ENCODE measurements at regions not wholly inside any gene's neighbourhood (a gene's known extent, or its start where the extent isn't known, plus 50 kb on each side); places are given as distances from the start of the nearest gene placed in this dataset.
A peak's percentile ranks its signal among the peaks of the same experiment; 100 is the strongest.
"Not testable (repeated sequence)": the region's sequence is repeated elsewhere in the genome, so short reads cannot be mapped to it uniquely, and the experiment has no call there.

DNA sequence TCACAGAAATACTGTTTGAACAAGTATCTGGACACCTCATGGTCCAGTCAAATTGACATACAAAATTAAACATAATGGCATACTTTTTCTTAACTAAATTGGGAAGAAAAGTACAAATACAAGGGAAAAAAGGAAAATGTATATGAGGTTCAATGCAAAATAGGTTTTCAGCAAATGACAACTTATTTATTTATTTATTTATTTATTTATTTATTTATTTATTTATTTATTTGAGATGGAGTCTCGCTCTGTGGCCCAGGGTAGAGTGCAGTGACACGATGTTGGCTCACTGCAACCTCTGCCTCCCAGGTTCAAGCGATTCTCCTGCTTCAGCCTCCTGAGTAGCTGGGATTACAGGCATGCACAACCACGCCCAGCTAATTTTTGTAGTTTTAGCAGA is 424.9 kb upstream of the AKR1E2 start:
- H3K4me1 ChIP-seq (ENCODE audit: control insufficient read depth, insufficient read depth, low read length, poor library complexity, severe bottlenecking); H3K4me3 ChIP-seq (ENCODE audit: low read depth, low read length); H3K27ac Mint-ChIP-seq; H3K4me1 Mint-ChIP-seq; H3K36me3 ChIP-seq (ENCODE audit: control insufficient read depth, insufficient read depth, low read length); H3K36me3 Mint-ChIP-seq; H3K9me3 Mint-ChIP-seq; H3K27me3 ChIP-seq (ENCODE audit: control insufficient read depth, insufficient read depth, low read length); DNase-seq; ATAC-seq (ENCODE audit: low read depth in 2 of 2); H3K4me3 Mint-ChIP-seq; H3K9me3 ChIP-seq (ENCODE audit: control insufficient read depth in 2 of 2, low read length in 2 of 2); H3K27me3 Mint-ChIP-seq; H3K27ac ChIP-seq (ENCODE audit: insufficient read depth, low read length, poor library complexity, severe bottlenecking): not testable (repeated sequence)

DNA sequence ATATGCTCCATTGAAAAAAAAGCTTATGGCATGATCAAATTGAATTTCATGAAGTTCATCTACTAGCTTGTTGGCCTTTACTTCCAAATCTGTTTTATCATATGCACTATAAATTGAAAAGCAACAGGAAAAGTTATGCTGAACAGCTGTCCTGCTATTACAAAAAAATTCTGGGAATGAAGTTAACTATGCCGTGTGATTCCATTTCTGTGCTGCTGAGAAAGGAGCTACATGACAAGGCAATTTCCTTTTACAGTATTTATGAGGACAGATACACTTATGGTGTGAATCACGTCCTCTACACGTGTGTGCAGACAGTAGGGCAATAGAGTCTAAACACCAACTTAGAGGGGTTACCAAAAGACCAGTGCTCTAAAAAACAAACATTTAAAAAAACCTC is 426.5 kb upstream of the AKR1E2 start:
- Histone ChIP-seq H3K36me3 (ENCODE audit: control insufficient read depth, insufficient read depth, low read length) (no peaks in the 10 kb centered on the region), H3K27me3 (ENCODE audit: control insufficient read depth, insufficient read depth, low read length) (no peaks in the 10 kb centered on the region), H3K4me3 (ENCODE audit: low read depth, low read length) (no peak overlapping the region), H3K4me1 (ENCODE audit: control insufficient read depth, insufficient read depth, low read length, poor library complexity, severe bottlenecking) (no peaks in the 10 kb centered on the region), H3K27ac (ENCODE audit: insufficient read depth, low read length, poor library complexity, severe bottlenecking) (no peak overlapping the region), H3K9me3 (ENCODE audit: control insufficient read depth in 2 of 2, low read length in 2 of 2) (no peaks in the 10 kb centered on the region)
- DNase-seq (no peak), ATAC-seq (ENCODE audit: low read depth in 2 of 2) (no peak)
- H3K9me3 Mint-ChIP-seq, result no peaks in the 10 kb centered on the region
- no peak overlapping the region for H3K4me3 Mint-ChIP-seq
- no peaks in the 10 kb centered on the region for H3K4me1 Mint-ChIP-seq
- H3K27me3 Mint-ChIP-seq, result peaks cover 3% of the 10 kb centered on the region
- no peaks in the 10 kb centered on the region for H3K36me3 Mint-ChIP-seq
- no peak overlapping the region for H3K27ac Mint-ChIP-seq

- no peaks in the 10 kb centered on the region for H3K27me3 Mint-ChIP-seq
- H3K27ac Mint-ChIP-seq, result peak overlapping the region in 1 of 3 donors; percentile 87
- no peaks in the 10 kb centered on the region for H3K36me3 Mint-ChIP-seq
- no peaks in the 10 kb centered on the region for H3K36me3 ChIP-seq (ENCODE audit: control insufficient read depth, insufficient read depth, low read length)
- H3K4me3 ChIP-seq (ENCODE audit: low read depth, low read length), result no peak overlapping the region
- ATAC-seq (ENCODE audit: low read depth in 2 of 2) (no peak), DNase-seq (no peak)
- H3K27ac ChIP-seq (ENCODE audit: insufficient read depth, low read length, poor library complexity, severe bottlenecking), result no peak overlapping the region
- no peaks in the 10 kb centered on the region for H3K4me1 ChIP-seq (ENCODE audit: control insufficient read depth, insufficient read depth, low read length, poor library complexity, severe bottlenecking)
- no peaks in the 10 kb centered on the region for H3K27me3 ChIP-seq (ENCODE audit: control insufficient read depth, insufficient read depth, low read length)
- H3K4me3 Mint-ChIP-seq, result no peak overlapping the region
- H3K4me1 Mint-ChIP-seq, result no peaks in the 10 kb centered on the region
- H3K9me3 ChIP-seq (ENCODE audit: control insufficient read depth in 2 of 2, low read length in 2 of 2), result no peaks in the 10 kb centered on the region
- no peaks in the 10 kb centered on the region for H3K9me3 Mint-ChIP-seq
Measured at GRCh38 chr10:4398602-4399001, 427.4 kb upstream of the AKR1E2 start.

DNA sequence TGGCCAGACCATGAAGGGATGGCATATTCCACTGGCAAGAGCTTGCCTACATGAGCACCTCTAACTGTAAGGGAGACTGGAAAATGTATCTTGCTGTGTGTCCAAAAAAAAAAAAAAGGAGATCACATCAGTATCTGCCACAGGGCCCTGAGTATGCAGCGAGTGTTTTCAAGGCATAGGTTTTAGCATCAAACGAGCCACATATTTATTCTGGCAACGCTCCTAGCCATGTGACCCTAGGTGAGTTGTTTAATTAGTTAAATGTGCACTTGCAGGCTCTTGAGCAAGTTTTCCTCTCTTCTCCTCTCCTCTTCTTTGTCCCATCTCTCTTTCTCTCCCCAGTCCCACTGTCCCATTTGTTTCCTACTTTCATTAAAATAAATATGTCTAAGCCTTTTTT is 428.7 kb upstream of the AKR1E2 start:
- no peaks in the 10 kb centered on the region for H3K27me3 Mint-ChIP-seq
- no peak overlapping the region for H3K4me3 Mint-ChIP-seq
- Histone ChIP-seq H3K27ac (ENCODE audit: insufficient read depth, low read length, poor library complexity, severe bottlenecking) (no peak overlapping the region), H3K4me3 (ENCODE audit: low read depth, low read length) (no peak overlapping the region), H3K4me1 (ENCODE audit: control insufficient read depth, insufficient read depth, low read length, poor library complexity, severe bottlenecking) (no peaks in the 10 kb centered on the region), H3K27me3 (ENCODE audit: control insufficient read depth, insufficient read depth, low read length) (no peaks in the 10 kb centered on the region), H3K9me3 (ENCODE audit: control insufficient read depth in 2 of 2, low read length in 2 of 2) (no peaks in the 10 kb centered on the region), H3K36me3 (ENCODE audit: control insufficient read depth, insufficient read depth, low read length) (no peaks in the 10 kb centered on the region)
- H3K27ac Mint-ChIP-seq, result no peak overlapping the region
- H3K36me3 Mint-ChIP-seq, result no peaks in the 10 kb centered on the region
- H3K9me3 Mint-ChIP-seq, result no peaks in the 10 kb centered on the region
- H3K4me1 Mint-ChIP-seq, result no peaks in the 10 kb centered on the region
- no peak for DNase-seq
- ATAC-seq (ENCODE audit: low read depth in 2 of 2), result no peak

GRCh38 chr10:4396401-4397283 is 429.4 kb upstream of the AKR1E2 start:
- no peak for DNase-seq
- H3K27ac ChIP-seq (ENCODE audit: insufficient read depth, low read length, poor library complexity, severe bottlenecking), result no peak overlapping the region
- H3K4me1 ChIP-seq (ENCODE audit: control insufficient read depth, insufficient read depth, low read length, poor library complexity, severe bottlenecking), result no peaks in the 10 kb centered on the region
- Mint-ChIP-seq H3K4me3 (no peak overlapping the region), H3K27me3 (no peaks in the 10 kb centered on the region), H3K9me3 (no peaks in the 10 kb centered on the region), H3K36me3 (no peaks in the 10 kb centered on the region), H3K4me1 (no peaks in the 10 kb centered on the region), H3K27ac (no peak overlapping the region)
- no peak overlapping the region for H3K4me3 ChIP-seq (ENCODE audit: low read depth, low read length)
- H3K27me3 ChIP-seq (ENCODE audit: control insufficient read depth, insufficient read depth, low read length), result no peaks in the 10 kb centered on the region
- H3K9me3 ChIP-seq (ENCODE audit: control insufficient read depth in 2 of 2, low read length in 2 of 2), result no peaks in the 10 kb centered on the region
- no peaks in the 10 kb centered on the region for H3K36me3 ChIP-seq (ENCODE audit: control insufficient read depth, insufficient read depth, low read length)
- ATAC-seq (ENCODE audit: low read depth in 2 of 2), result no peak

DNA sequence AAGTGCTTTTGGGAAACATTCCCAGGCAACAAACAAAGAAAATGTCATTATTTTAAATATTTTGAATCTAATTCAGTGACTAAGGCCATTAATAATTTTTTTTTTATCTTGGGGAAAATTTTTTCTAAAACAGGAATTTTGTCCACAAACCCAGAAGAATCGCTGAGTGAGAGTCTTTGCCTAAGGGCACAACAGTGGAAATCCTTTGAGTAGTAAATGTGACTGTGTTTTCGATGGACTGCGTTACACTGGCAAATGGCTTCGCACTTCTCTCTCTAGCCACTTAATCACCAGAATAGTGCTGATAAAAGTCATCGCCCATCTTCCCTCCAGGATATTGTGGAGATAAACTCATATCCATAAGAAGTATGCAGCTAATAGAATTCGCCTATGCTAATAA is 430.3 kb upstream of the AKR1E2 start:
- no peaks in the 10 kb centered on the region for H3K4me1 Mint-ChIP-seq
- no peak for ATAC-seq (ENCODE audit: low read depth in 2 of 2)
- Histone ChIP-seq H3K4me3 (ENCODE audit: low read depth, low read length) (no peak overlapping the region), H3K4me1 (ENCODE audit: control insufficient read depth, insufficient read depth, low read length, poor library complexity, severe bottlenecking) (no peaks in the 10 kb centered on the region), H3K27me3 (ENCODE audit: control insufficient read depth, insufficient read depth, low read length) (no peaks in the 10 kb centered on the region), H3K36me3 (ENCODE audit: control insufficient read depth, insufficient read depth, low read length) (no peaks in the 10 kb centered on the region), H3K27ac (ENCODE audit: insufficient read depth, low read length, poor library complexity, severe bottlenecking) (no peak overlapping the region), H3K9me3 (ENCODE audit: control insufficient read depth in 2 of 2, low read length in 2 of 2) (no peaks in the 10 kb centered on the region)
- no peaks in the 10 kb centered on the region for H3K27me3 Mint-ChIP-seq
- H3K36me3 Mint-ChIP-seq, result no peaks in the 10 kb centered on the region
- H3K4me3 Mint-ChIP-seq, result no peak overlapping the region
- H3K9me3 Mint-ChIP-seq, result no peaks in the 10 kb centered on the region
- no peak for DNase-seq
- no peak overlapping the region for H3K27ac Mint-ChIP-seq

- H3K4me3 ChIP-seq (ENCODE audit: low read depth, low read length); H3K27me3 ChIP-seq (ENCODE audit: control insufficient read depth, insufficient read depth, low read length); H3K27me3 Mint-ChIP-seq; ATAC-seq (ENCODE audit: low read depth in 2 of 2); DNase-seq; H3K36me3 Mint-ChIP-seq; H3K4me1 ChIP-seq (ENCODE audit: control insufficient read depth, insufficient read depth, low read length, poor library complexity, severe bottlenecking); H3K27ac ChIP-seq (ENCODE audit: insufficient read depth, low read length, poor library complexity, severe bottlenecking); H3K27ac Mint-ChIP-seq; H3K9me3 Mint-ChIP-seq; H3K36me3 ChIP-seq (ENCODE audit: control insufficient read depth, insufficient read depth, low read length); H3K9me3 ChIP-seq (ENCODE audit: control insufficient read depth in 2 of 2, low read length in 2 of 2); H3K4me1 Mint-ChIP-seq: not testable (repeated sequence)
- H3K4me3 Mint-ChIP-seq, result peak overlapping the region in 1 of 4 donors; percentile 2
Measured at GRCh38 chr10:4394455-4394854, 431.6 kb upstream of the AKR1E2 start.

DNA sequence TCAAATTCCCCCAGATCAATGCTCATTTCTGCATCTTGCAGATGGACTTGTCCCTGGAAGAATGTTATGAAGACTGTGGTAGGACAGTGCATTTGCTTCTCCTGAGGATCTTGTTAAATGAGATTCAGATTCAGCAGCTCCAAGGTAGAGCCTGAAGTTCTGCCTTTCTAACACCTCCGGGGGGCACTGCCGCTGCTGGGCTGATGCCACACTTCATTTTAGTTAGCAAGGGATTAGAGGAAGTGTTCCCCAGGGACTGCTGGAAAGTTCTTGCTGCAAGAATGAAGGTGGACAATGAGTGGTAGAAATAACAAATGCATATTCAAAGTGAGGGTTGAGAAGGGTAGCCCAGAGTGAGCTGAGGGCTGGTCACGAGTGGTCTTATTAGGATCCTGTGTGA is 434.3 kb upstream of the AKR1E2 start:
- Mint-ChIP-seq H3K9me3 (peaks cover 0 to 1% (median 0%) of the 10 kb centered on the region in 7 donors), H3K27me3 (no peaks in the 10 kb centered on the region), H3K4me1 (no peaks in the 10 kb centered on the region), H3K36me3 (no peaks in the 10 kb centered on the region), H3K4me3 (no peak overlapping the region), H3K27ac (no peak overlapping the region)
- no peak overlapping the region for H3K4me3 ChIP-seq (ENCODE audit: low read depth, low read length)
- H3K27ac ChIP-seq (ENCODE audit: insufficient read depth, low read length, poor library complexity, severe bottlenecking), result no peak overlapping the region
- no peak for DNase-seq
- H3K4me1 ChIP-seq (ENCODE audit: control insufficient read depth, insufficient read depth, low read length, poor library complexity, severe bottlenecking), result no peaks in the 10 kb centered on the region
- ATAC-seq (ENCODE audit: low read depth in 2 of 2), result no peak
- no peaks in the 10 kb centered on the region for H3K9me3 ChIP-seq (ENCODE audit: control insufficient read depth in 2 of 2, low read length in 2 of 2)
- no peaks in the 10 kb centered on the region for H3K36me3 ChIP-seq (ENCODE audit: control insufficient read depth, insufficient read depth, low read length)
- H3K27me3 ChIP-seq (ENCODE audit: control insufficient read depth, insufficient read depth, low read length), result no peaks in the 10 kb centered on the region

All from CD4-positive, CD25-positive, alpha-beta regulatory T cell (primary cell).